BLaER1 treated with 17β-estradiol and CSF1 and Interleukin-3, amounts not matched to agents 10 nM and 100 nM (cell line): ENCODE measurements at regions not wholly inside any gene's neighbourhood (a gene's known extent, or its start where the extent isn't known, plus 50 kb on each side); places are given as distances from the start of the nearest gene placed in this dataset.

Experiments
- H3K27ac ChIP-seq, 11 experiments: shearing (Covaris generic); formaldehyde crosslinking; 2 replicates each; pipeline ENCODE4 v1.8.1; 2022
- H3K27me3 ChIP-seq, 11 experiments: shearing (Covaris generic); formaldehyde crosslinking; 2 replicates each; pipeline ENCODE4 v1.8.1; 2022
- H3K36me3 ChIP-seq, 11 experiments: shearing (Covaris generic); formaldehyde crosslinking; 2 replicates each; pipeline ENCODE4 v1.8.1; 2022
- H3K4me1 ChIP-seq, 10 experiments: shearing (Covaris generic); formaldehyde crosslinking; 2 replicates each; pipeline ENCODE4 v1.8.1; 2022
- H3K4me2 ChIP-seq, 11 experiments: shearing (Covaris generic); formaldehyde crosslinking; 2 replicates each; pipeline ENCODE4 v1.8.1; 2022
- H3K4me3 ChIP-seq, 10 experiments: shearing (Covaris generic); formaldehyde crosslinking; 2 replicates each; pipeline ENCODE4 v1.8.1; 2022
- H3K9ac ChIP-seq, 11 experiments: shearing (Covaris generic); formaldehyde crosslinking; 2 replicates each; pipeline ENCODE4 v1.8.1; 2022
- H3K9me3 ChIP-seq, 11 experiments: shearing (Covaris generic); formaldehyde crosslinking; replicated peaks in 1 of 11; 2 replicates each; pipeline ENCODE4 v1.8.1; 2022
- H4K20me1 ChIP-seq, 11 experiments: shearing (Covaris generic); formaldehyde crosslinking; 2 replicates each; pipeline ENCODE4 v1.8.1; 2022
- Cebpa-rat ChIP-seq, 11 experiments: shearing (Covaris generic); IDR thresholded peaks; 2 replicates each; pipeline ENCODE4 v1.8.1; 2022

DNA sequence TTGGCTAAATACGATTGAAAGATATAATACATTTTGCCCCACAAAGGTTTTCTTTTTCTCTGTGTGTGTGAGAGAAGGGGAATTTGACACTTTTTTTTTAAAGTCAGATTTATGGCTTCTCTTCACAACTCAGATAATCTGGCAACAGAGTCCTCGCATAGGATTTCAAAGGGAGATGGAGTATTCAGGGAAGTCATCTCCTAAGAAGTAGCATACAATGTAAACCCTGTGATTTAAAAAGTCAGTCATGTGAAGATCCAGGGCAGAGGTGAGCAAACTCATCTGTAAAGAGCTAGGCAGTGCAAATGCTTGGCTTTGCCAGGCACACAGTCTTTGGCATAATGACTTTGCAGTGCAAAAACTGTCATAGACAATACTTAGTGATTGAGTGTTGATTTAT, 1526.3 kb downstream of the AACS start:
- Histone ChIP-seq H3K9me3 (no peaks in the 10 kb centered on the region), H3K4me2 (no peak overlapping the region), H3K27me3 (no peaks in the 10 kb centered on the region), H3K4me1 (peaks cover 0 to 15% (median 10%) of the 10 kb centered on the region in 10 experiments; a peak in 15 of 20 replicates), H3K4me3 (no peak overlapping the region), H4K20me1 (no peaks in the 10 kb centered on the region), H3K9ac (no peak overlapping the region), H3K36me3 (no peaks in the 10 kb centered on the region), H3K27ac (no peak overlapping the region)
- TF ChIP-seq Cebpa-rat (IDR thresholded peaks at IDR 0.05): no peak

DNA sequence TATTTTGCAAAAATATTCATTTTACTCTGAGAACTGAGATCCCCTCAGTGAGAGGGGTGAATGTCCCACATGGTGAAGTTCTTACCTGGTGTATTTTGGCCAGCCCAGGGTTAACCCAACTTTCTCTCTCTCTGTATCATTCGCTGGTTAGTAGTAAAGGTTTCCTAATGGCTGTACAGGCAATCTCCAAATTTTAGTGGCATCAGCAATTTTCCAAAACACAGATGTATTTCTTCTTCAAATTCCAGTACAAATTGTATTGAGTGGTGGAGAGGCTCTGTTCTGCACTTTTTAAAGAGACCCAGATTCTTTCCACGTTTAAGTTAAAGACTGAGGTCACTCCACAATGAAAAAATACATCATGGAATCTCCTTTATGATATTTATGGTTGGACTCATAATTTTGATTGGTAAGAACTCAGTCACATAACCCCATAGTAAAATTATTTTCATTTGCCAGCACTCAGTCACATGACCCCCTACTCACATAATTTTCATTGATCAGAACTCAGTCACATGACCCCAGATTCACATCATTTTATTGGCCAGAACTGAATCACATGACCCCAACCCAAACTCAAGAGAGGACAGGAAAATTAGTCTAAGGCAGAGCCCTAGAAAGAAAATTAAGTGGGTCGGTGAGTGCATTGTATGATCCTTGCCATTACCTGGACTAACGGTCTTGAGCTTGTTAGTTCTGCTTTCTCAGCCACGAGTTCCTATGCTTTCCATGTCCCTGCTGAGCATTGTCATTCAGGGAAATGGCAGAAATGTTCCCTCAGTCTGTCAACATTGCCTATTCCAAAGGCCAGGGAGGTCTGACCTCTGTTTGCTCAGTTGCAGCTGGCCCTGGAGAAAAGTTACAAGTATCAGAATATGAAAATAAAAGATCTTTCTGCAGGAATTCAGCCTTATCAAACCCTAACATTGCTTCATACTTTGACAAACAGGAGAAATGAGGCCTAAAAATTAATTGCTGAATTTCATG, 1536.2 kb downstream of the AACS start:
- H3K4me2 ChIP-seq: no peak overlapping the region
- no peak for TF ChIP-seq Cebpa-rat (IDR thresholded peaks at IDR 0.05)
- no peaks in the 10 kb centered on the region for H3K4me1 ChIP-seq
- no peaks in the 10 kb centered on the region for H3K36me3 ChIP-seq
- no peak overlapping the region for H3K27ac ChIP-seq
- H4K20me1 ChIP-seq: no peaks in the 10 kb centered on the region
- no peaks in the 10 kb centered on the region for H3K27me3 ChIP-seq
- no peaks in the 10 kb centered on the region for H3K9me3 ChIP-seq
- H3K4me3 ChIP-seq: no peak overlapping the region
- H3K9ac ChIP-seq: no peak overlapping the region

DNA sequence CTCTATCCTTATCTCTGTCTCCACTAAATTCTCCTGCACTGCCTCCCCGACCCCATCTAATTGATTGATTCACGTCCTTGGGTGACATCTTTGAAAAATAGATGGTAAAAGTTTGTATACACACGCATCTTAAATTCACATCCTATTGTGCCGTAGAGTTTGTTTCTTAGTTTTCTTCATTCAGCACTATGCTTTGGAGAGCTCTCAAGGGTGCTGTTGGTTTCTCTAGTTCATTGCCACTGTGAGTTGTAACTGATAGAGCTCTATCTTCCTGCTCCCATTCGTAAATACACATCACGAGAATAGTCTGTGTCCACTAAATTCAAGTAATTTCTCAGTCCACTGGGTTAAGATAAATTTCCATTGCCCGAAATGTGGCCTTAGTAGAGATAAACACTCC, 1537.4 kb downstream of the AACS start:
- Histone ChIP-seq H3K9ac (no peak overlapping the region), H3K27me3 (no peaks in the 10 kb centered on the region), H3K4me3 (no peak overlapping the region), H3K4me2 (no peak overlapping the region), H3K4me1 (no peaks in the 10 kb centered on the region), H4K20me1 (no peaks in the 10 kb centered on the region), H3K27ac (no peak overlapping the region), H3K9me3 (no peaks in the 10 kb centered on the region), H3K36me3 (no peaks in the 10 kb centered on the region)
- no peak for TF ChIP-seq Cebpa-rat (IDR thresholded peaks at IDR 0.05)

DNA sequence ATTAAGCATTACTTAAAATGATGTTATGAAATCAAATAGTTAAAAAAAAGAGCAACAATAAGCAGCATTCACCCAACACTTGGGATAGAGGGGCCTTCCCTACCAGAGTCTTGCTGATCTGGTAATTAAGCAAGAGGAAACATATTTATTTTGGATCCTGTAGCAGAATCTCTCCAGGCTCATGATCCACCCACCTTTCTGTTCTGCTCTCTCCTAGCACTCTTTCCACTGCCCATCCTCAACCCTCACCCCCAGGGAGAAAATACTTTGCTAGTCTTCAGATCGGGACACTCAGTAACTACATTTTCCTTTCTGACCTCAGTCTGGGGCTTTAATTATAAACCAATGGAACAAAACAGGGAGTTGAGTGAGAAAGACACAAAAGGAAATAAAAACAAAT, 1541.9 kb downstream of the AACS start:
- Histone ChIP-seq H3K36me3 (no peaks in the 10 kb centered on the region), H3K27me3 (no peaks in the 10 kb centered on the region), H3K9me3 (peaks cover 18 to 34% (median 28%) of the 10 kb centered on the region in 11 experiments), H3K4me3 (no peak overlapping the region), H4K20me1 (no peaks in the 10 kb centered on the region), H3K9ac (no peak overlapping the region), H3K4me2 (no peak overlapping the region), H3K4me1 (peaks cover 7 to 18% (median 13%) of the 10 kb centered on the region in 10 experiments; a peak in 17 of 20 replicates), H3K27ac (no peak overlapping the region)
- TF ChIP-seq Cebpa-rat (IDR thresholded peaks at IDR 0.05): no peak

DNA sequence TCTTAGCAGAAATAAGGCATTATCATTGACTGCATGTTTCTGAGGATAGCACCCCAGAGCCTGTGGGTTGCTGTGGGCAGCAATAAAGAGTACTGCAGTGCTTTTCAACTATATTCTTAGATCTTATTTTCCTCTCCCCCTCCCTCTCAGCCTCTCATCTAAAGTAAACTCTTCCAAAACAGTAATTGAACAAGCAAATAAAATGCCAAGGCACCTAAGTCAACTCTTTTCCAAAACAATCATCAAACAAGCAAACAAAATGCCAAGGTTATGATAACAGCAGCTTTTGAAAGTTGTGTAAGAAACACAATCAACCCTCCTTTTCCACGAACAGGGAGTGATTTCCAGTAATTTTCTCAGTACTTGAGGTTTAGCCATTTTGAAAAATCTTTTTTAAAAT, 1542.6 kb downstream of the AACS start:
- H4K20me1 ChIP-seq: no peaks in the 10 kb centered on the region
- no peaks in the 10 kb centered on the region for H3K36me3 ChIP-seq
- H3K4me3 ChIP-seq: no peak overlapping the region
- peaks cover 25 to 41% (median 35%) of the 10 kb centered on the region in 11 experiments for H3K9me3 ChIP-seq
- peak overlapping the region in 5 of 11 experiments; percentile 59 to 67 (median 60); a peak in 3 of 22 replicates for H3K4me2 ChIP-seq
- peaks cover 7 to 18% (median 13%) of the 10 kb centered on the region in 10 experiments; a peak in 17 of 20 replicates for H3K4me1 ChIP-seq
- no peaks in the 10 kb centered on the region for H3K27me3 ChIP-seq
- peak overlapping the region in 4 of 11 experiments; percentile 43 to 65 (median 55); a peak in 7 of 22 replicates for H3K27ac ChIP-seq
- TF ChIP-seq Cebpa-rat (IDR thresholded peaks at IDR 0.05): no peak
- H3K9ac ChIP-seq: no peak overlapping the region

DNA sequence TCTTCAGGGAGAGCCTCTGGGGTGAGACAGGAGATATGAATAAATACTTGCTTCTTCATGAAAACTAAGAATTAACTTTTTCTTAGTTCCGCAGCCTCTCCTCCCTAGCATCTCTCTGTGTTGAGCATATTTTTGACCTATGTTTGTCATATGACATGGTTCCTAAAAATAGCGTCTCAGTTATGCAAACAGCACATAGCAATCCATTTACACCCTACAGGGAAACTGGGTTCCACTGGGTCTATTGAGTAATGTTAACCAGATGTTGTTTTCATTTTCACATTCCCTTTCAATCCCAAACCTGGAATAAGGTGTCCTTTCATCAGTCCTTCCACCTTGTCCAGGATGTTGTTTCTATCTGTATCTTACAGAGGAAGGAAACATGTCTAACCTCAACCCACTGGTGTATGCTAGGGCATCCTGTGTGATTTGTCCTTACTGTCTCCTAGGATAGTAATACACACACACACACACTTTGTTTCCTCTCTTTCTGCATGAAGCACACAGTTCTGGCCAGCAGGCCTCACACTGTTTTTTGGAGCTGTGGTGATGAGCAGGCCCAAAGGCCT, 1543.5 kb downstream of the AACS start:
- Histone ChIP-seq H3K36me3 (no peaks in the 10 kb centered on the region), H3K4me3 (no peak overlapping the region), H3K9me3 (peaks cover 34 to 49% (median 43%) of the 10 kb centered on the region in 11 experiments), H3K27ac (peak overlapping the region in 8 of 11 experiments; percentile 26 to 66 (median 59); a peak in 13 of 22 replicates), H3K9ac (peak overlapping the region in 1 of 11 experiments; percentile 39; a peak in 2 of 22 replicates), H3K27me3 (no peaks in the 10 kb centered on the region), H3K4me2 (peak overlapping the region; percentile 1 to 68 (median 59); a peak in 19 of 22 replicates), H4K20me1 (no peaks in the 10 kb centered on the region), H3K4me1 (peaks cover 7 to 18% (median 13%) of the 10 kb centered on the region in 10 experiments; a peak in 17 of 20 replicates)
- TF ChIP-seq Cebpa-rat (IDR thresholded peaks at IDR 0.05): 0 out of 22 replicates have a peak, but pooled peaks of 1 of the 11 experiments have one; percentile 20

DNA sequence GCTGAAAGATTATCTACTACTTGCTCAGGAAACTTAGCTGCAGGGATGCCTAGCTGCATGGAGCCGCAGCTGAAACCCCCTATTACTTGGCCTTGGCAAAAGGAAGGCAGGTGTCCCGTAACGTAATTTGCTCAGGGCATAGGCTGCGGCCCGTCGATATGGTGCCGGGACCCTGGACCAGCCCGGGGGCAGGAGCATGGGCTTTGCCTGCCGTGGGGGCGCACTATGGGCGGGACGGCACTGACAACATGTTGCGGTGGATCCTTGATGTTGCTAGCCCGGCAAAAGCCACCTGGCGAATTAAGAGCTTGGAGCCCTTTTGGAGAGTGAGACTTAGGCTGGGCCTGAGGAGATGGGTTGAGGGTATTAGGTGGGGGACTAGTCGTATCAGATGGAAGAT, 1551.2 kb downstream of the AACS start:
- Histone ChIP-seq H3K9me3 (peaks cover 66 to 80% (median 73%) of the 10 kb centered on the region in 11 experiments), H3K9ac (no peak overlapping the region)

DNA sequence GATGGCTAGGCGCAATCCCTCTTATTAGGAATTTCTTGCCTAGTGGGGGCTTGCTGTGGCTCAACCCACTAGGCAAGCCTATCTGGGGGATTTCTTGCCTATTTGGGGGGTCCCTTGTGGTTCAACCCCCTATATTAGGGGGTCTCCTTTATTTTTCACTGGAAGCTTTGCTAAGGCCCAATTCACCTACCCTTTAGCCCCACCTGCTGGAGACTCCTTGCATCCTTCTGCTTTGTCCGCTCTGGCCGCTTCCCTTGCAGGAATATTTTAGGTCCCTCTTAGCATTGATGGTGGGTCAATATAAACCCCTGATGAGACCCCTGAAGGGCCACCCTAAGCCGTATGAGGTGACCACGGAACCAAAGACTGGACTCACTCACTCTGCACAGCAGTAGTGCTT, 1552.1 kb downstream of the AACS start:
- H3K36me3 ChIP-seq: no peaks in the 10 kb centered on the region
- no peak overlapping the region for H3K4me3 ChIP-seq
- H4K20me1 ChIP-seq: no peaks in the 10 kb centered on the region
- H3K27ac ChIP-seq: no peak overlapping the region
- no peak overlapping the region for H3K4me2 ChIP-seq
- H3K9me3 ChIP-seq: peaks cover 57 to 71% (median 65%) of the 10 kb centered on the region in 11 experiments
- no peak for TF ChIP-seq Cebpa-rat (IDR thresholded peaks at IDR 0.05)
- H3K9ac ChIP-seq: no peak overlapping the region
- no peaks in the 10 kb centered on the region for H3K4me1 ChIP-seq
- no peaks in the 10 kb centered on the region for H3K27me3 ChIP-seq

More for the DNA sequence above, 1551.2 kb downstream of the AACS start:
- no peak overlapping the region for H3K4me2 ChIP-seq
- H3K36me3 ChIP-seq: no peaks in the 10 kb centered on the region
- H4K20me1 ChIP-seq: no peaks in the 10 kb centered on the region
- H3K27ac ChIP-seq: no peak overlapping the region
- H3K27me3 ChIP-seq: no peaks in the 10 kb centered on the region
- H3K4me3 ChIP-seq: no peak overlapping the region
- no peak for TF ChIP-seq Cebpa-rat (IDR thresholded peaks at IDR 0.05)
- H3K4me1 ChIP-seq: no peaks in the 10 kb centered on the region

DNA sequence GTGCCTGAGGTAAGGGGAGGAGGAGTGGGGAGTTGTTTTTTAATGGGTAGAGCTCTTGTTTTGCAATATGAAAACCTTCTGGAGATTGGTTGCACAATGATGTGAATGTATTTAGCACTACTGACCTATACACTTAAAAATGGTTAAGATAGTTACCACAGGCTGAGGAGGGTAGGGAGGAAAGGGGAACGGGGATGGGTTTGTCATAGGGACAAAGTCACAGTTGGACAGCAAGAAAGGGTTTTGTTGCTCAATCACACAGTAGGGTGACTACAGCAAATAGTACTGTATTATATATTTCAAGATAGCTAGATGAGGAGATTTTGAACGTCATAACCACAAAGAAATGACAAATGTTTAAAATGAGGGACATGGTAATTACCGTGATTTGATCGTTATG, 1562.4 kb downstream of the AACS start:
- Histone ChIP-seq H3K36me3 (no peaks in the 10 kb centered on the region), H3K9ac (no peak overlapping the region), H3K9me3 (peaks cover 0 to 10% (median 0%) of the 10 kb centered on the region in 11 experiments; a peak in 4 of 22 replicates), H3K4me3 (no peak overlapping the region), H3K4me1 (peaks cover 0 to 14% (median 7%) of the 10 kb centered on the region in 10 experiments; a peak in 8 of 20 replicates), H4K20me1 (no peaks in the 10 kb centered on the region), H3K27ac (no peak overlapping the region), H3K4me2 (peak overlapping the region in 5 of 11 experiments; percentile 4 to 59 (median 13); a peak in 7 of 22 replicates), H3K27me3 (no peaks in the 10 kb centered on the region)
- TF ChIP-seq Cebpa-rat (IDR thresholded peaks at IDR 0.05): 0 out of 22 replicates have a peak, but pooled peaks of 2 of the 11 experiments have one; percentile 24 to 36
